Spleen (tissue), 11 donors: ENCODE measurements at regions not wholly inside any gene's neighbourhood (a gene's known extent, or its start where the extent isn't known, plus 50 kb on each side); places are given as distances from the start of the nearest gene placed in this dataset.

Experiments used
- DNase-seq: peaks from one replicate; pipeline ENCODE4 v3.0.0-alpha.2; 2020
- H3K27ac ChIP-seq, 8 donors: fragments of 200-600 bp; sonication (generic) in 7 of 8; 1 replicate in 4 of 8; 2 replicates in 4 of 8; pipeline versions ENCODE4 v1.5.0 to v1.8.0; 2016 to 2021; ENCODE audit warnings: inconsistent platforms in 4 of 8, mild to moderate bottlenecking in 4 of 8, moderate library complexity in 1 of 8
- H3K27me3 ChIP-seq, 7 donors: fragments of 200-600 bp; sonication (generic) in 6 of 7; replicated peaks in 1 of 7; 1 replicate in 4 of 7; 2 replicates in 3 of 7; pipeline versions ENCODE4 v1.5.0 to v1.8.0; 2016 to 2021; ENCODE audit warnings: inconsistent platforms in 3 of 7, mild to moderate bottlenecking in 1 of 7
- H3K36me3 ChIP-seq, 6 donors: fragments of 200-600 bp; sonication (generic) in 5 of 6; 1 replicate in 4 of 6; 2 replicates in 2 of 6; pipeline versions ENCODE4 v1.5.0 to v1.8.0; 2016 to 2021; ENCODE audit warnings: inconsistent platforms in 2 of 6
- H3K4me1 ChIP-seq, 6 donors: fragments of 200-600 bp; sonication (generic) in 5 of 6; 1 replicate in 3 of 6; 2 replicates in 3 of 6; pipeline versions ENCODE4 v1.5.0 to v1.8.0; 2016 to 2021; ENCODE audit warnings: inconsistent platforms in 3 of 6
- H3K4me3 ChIP-seq, 8 donors: fragments of 200-600 bp; sonication (generic) in 7 of 8; 1 replicate in 4 of 8; 2 replicates in 4 of 8; pipeline versions ENCODE4 v1.5.0 to v1.8.0; 2016 to 2021; ENCODE audit warnings: inconsistent platforms in 4 of 8, mild to moderate bottlenecking in 4 of 8, moderate library complexity in 2 of 8
- H3K9me3 ChIP-seq, 8 donors: fragments of 200-600 bp; sonication (generic) in 7 of 8; 1 replicate in 4 of 8; 2 replicates in 4 of 8; pipeline versions ENCODE4 v1.5.0 to v1.8.0; 2016 to 2021; ENCODE audit warnings: inconsistent platforms in 4 of 8
- POLR2A ChIP-seq, 3 donors: fragments of 450-650 bp; IDR thresholded peaks; one replicate each; pipeline ENCODE4 v1.5.1; 2017; ENCODE audit warnings: antibody characterized with exemption in 3 of 3, mild to moderate bottlenecking in 1 of 3
- POLR2AphosphoS5 ChIP-seq, 3 donors: sonication (generic); formaldehyde crosslinking; IDR thresholded peaks; one replicate each; pipeline ENCODE4 v1.5.1; 2017; ENCODE audit warnings: antibody characterized with exemption in 3 of 3
- WGBS, 5 donors: extraction: QIAGEN DNeasy Blood & Tissue Kit in 3 of 5; methylation state at CpG; one replicate each; pipeline versions ENCODE4 v1.1.5 to v1.1.7; 2013 to 2018; 5-methylcytosine and 5-hydroxymethylcytosine counted together
- intact Hi-C: fragments of 100-400 bp; cut with DNase I; formaldehyde crosslinking; loops from one replicate; pipeline ENCODE4 v1.15.0; 2023; ENCODE audit warnings: low total_unique reads
- TF ChIP-seq, protein P1 (sequence below), 11 experiments: fragments of 200-600 bp in 7 of 11; fragments of 450-650 bp in 4 of 11; sonication (generic) in 4 of 11; IDR thresholded peaks in 8 of 11; conservative IDR thresholded peaks in 3 of 11; 1 replicate in 7 of 11; 2 replicates in 4 of 11; pipeline versions ENCODE4 v1.4.0 to v1.8.0; 2016 to 2021; ENCODE audit warnings: antibody characterized with exemption in 11 of 11, inconsistent platforms in 4 of 11, mild to moderate bottlenecking in 1 of 11
- donor health status: healthy with polysubstance abuse.
- donor health status: DM: no; HTN: no; CAD: no; lungs with moderate emphysema.
- donor health status: DM: no; HTN: no; CAD: no.
- donor health status: Bipolar disorder and iron deficiency.
- donor health status: healthy.
- donor health status: DM: no; HTN: no; CAD: no.
- donor health status: DM: yes; HTN: yes; CAD: no.

DNA sequence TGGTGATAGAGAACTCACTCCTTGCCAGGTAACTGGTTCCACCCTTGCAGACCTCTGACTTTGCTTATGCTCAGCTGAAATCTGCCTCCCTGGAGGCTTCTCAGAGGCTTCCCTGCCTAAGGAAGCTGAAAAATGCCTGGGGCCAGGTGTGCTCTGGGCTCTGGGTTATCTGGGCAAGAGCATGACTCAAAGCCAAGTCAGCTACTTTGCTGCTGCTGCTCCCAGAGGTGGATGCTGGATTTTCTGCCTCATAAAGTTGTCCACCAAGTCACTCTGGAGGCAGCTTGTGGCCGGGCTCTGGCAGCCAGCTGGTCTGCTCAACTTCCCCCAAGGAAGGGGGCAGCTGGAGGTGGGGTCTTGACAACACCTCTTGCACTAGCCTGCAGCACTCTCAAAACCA is 132.7 kb downstream of the PJA1 start:
- H3K27ac ChIP-seq, result no peak overlapping the region
- H3K36me3 ChIP-seq, result no peaks in the 10 kb centered on the region
- no peak for TF ChIP-seq POLR2A (IDR thresholded peaks at IDR 0.05)
- TF ChIP-seq POLR2AphosphoS5 (IDR thresholded peaks at IDR 0.05), result no peak
- TF ChIP-seq, protein P1, sequence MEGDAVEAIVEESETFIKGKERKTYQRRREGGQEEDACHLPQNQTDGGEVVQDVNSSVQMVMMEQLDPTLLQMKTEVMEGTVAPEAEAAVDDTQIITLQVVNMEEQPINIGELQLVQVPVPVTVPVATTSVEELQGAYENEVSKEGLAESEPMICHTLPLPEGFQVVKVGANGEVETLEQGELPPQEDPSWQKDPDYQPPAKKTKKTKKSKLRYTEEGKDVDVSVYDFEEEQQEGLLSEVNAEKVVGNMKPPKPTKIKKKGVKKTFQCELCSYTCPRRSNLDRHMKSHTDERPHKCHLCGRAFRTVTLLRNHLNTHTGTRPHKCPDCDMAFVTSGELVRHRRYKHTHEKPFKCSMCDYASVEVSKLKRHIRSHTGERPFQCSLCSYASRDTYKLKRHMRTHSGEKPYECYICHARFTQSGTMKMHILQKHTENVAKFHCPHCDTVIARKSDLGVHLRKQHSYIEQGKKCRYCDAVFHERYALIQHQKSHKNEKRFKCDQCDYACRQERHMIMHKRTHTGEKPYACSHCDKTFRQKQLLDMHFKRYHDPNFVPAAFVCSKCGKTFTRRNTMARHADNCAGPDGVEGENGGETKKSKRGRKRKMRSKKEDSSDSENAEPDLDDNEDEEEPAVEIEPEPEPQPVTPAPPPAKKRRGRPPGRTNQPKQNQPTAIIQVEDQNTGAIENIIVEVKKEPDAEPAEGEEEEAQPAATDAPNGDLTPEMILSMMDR (IDR thresholded peaks at IDR 0.05 in 8 of 11, conservative IDR thresholded peaks at IDR 0.05 in 3 of 11), result no peak
- H3K9me3 ChIP-seq, result no peaks in the 10 kb centered on the region
- H3K27me3 ChIP-seq, result no peaks in the 10 kb centered on the region
- WGBS, 5 donors, result 67 to 100% (median 88%) methylated on average over 1 of the region's 1 CpG
- H3K4me1 ChIP-seq, result peaks cover 0 to 5% (median 2%) of the 10 kb centered on the region in 6 donors
- intact Hi-C loops, result no loop called here
- H3K4me3 ChIP-seq, result no peak overlapping the region
- no peak for DNase-seq

DNA sequence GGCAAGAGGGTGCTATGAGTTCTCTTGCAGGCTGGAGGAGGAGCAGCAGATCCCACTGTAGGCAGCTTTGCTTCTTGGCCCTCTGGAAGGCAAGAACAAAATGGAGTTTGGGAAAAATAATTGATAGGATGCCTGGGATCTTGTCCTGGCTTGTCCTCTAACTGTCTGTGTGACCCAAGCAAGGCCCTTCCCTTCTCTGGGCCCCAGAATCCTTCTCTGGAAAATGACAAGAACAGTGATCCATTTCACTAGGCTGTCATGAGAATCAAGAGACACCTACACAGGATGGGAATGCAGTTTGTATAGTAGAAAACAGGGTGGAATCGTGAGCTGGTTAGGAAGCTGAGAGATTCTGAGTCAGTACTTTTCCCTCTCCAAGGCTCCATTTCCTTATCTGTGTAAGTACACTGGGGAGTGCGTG is 133.3 kb downstream of the PJA1 start:
- TF ChIP-seq POLR2A (IDR thresholded peaks at IDR 0.05) (no peak), POLR2AphosphoS5 (IDR thresholded peaks at IDR 0.05) (no peak)
- TF ChIP-seq, protein P1 (IDR thresholded peaks at IDR 0.05 in 8 of 11, conservative IDR thresholded peaks at IDR 0.05 in 3 of 11), result no peak
- DNase-seq, result no peak
- H3K27me3 ChIP-seq, result no peaks in the 10 kb centered on the region
- 37 to 86% (median 75%) methylated on average over 1 to 2 of the region's 2 CpGs for WGBS, 5 donors
- H3K4me1 ChIP-seq, result peaks cover 0 to 11% (median 3%) of the 10 kb centered on the region in 6 donors
- H3K27ac ChIP-seq, result no peak overlapping the region
- no peak overlapping the region for H3K4me3 ChIP-seq
- no peaks in the 10 kb centered on the region for H3K36me3 ChIP-seq
- H3K9me3 ChIP-seq, result no peaks in the 10 kb centered on the region
- intact Hi-C loops, result no loop called here

DNA sequence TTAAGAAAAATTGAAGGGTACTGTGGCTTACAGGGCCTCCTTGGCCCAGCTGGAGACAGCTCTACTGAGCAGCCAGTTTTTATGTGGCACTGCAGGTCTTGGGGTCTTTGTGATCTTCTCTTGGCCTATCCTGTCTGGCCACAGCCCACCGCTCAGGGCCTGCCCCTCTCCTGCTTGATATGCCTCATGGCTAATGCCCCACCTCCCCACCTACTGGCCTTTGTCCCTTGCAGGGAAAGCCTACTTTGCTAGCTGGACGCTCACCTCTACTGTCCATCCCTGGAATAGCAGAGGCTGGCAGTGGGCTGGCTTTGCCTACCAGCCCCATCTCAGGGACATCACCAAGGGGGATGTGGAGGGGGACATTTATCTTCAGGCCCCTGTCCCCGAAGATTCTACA is 134.1 kb downstream of the PJA1 start:
- Histone ChIP-seq H3K9me3 (no peaks in the 10 kb centered on the region), H3K4me1 (peaks cover 0 to 12% (median 3%) of the 10 kb centered on the region in 6 donors), H3K36me3 (no peaks in the 10 kb centered on the region), H3K4me3 (no peak overlapping the region), H3K27ac (no peak overlapping the region), H3K27me3 (no peaks in the 10 kb centered on the region)
- DNase-seq, result no peak
- intact Hi-C loops, result no loop called here
- 65 to 100% (median 84%) methylated on average over 1 to 3 of the region's 3 CpGs for WGBS, 5 donors
- TF ChIP-seq, protein P1 (IDR thresholded peaks at IDR 0.05 in 8 of 11, conservative IDR thresholded peaks at IDR 0.05 in 3 of 11), result no peak
- TF ChIP-seq POLR2AphosphoS5 (IDR thresholded peaks at IDR 0.05) (no peak), POLR2A (IDR thresholded peaks at IDR 0.05) (no peak)

DNA sequence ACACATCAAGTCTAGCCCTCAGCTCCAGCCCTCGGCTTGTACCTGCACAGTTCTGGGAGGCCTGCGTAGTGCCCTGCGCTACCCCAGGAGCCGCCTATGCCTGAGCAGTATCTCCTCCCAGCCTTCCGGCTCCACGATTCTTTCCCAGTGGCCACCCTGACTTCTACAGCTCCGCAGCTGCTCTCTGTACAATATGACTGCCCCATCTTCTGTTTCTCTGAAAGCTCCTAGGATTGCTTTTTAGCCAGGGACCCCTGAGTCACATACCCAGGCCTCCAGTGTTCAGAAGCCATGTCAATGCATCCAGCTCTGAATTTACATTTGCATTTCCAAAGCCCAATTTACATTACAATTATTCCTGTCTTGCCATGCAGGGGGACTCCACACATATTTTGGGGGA is 135.5 kb downstream of the PJA1 start:
- WGBS, 5 donors, result 88 to 97% (median 93%) methylated on average over 6 to 7 of the region's 7 CpGs
- TF ChIP-seq POLR2AphosphoS5 (IDR thresholded peaks at IDR 0.05) (no peak), POLR2A (IDR thresholded peaks at IDR 0.05) (no peak)
- TF ChIP-seq, protein P1 (IDR thresholded peaks at IDR 0.05 in 8 of 11, conservative IDR thresholded peaks at IDR 0.05 in 3 of 11), result no peak

More for the DNA sequence above, 135.5 kb downstream of the PJA1 start:
- Histone ChIP-seq H3K27ac (no peak overlapping the region), H3K9me3 (no peaks in the 10 kb centered on the region), H3K36me3 (no peaks in the 10 kb centered on the region), H3K27me3 (no peaks in the 10 kb centered on the region), H3K4me3 (no peak overlapping the region), H3K4me1 (peaks cover 0 to 12% (median 3%) of the 10 kb centered on the region in 6 donors)
- intact Hi-C loops, result no loop called here
- DNase-seq, result no peak
